Fibroblast of peridontal ligament (primary cell): ENCODE measurements at regions not wholly inside any gene's neighbourhood (a gene's known extent, or its start where the extent isn't known, plus 50 kb on each side); places are given as distances from the start of the nearest gene placed in this dataset.
"Not testable (repeated sequence)": the region's sequence is repeated elsewhere in the genome, so short reads cannot be mapped to it uniquely, and the experiment has no call there.

Experiments used
- DNase-seq: peaks from one replicate; pipeline ENCODE4 v3.0.0-alpha.2; 2010; ENCODE audit errors: extremely low read depth

- no peak for DNase-seq
Measured at GRCh38 chr4:64969081-64969480, 559.8 kb upstream of the TECRL start.

- no peak for DNase-seq
Measured at GRCh38 chr4:64967286-64967685, 558.0 kb upstream of the TECRL start.

GRCh38 chr4:64960516-64960915 lies 551.3 kb upstream of the TECRL start:
- DNase-seq: no peak

- no peak for DNase-seq
Measured at GRCh38 chr4:64940698-64941097, 531.4 kb upstream of the TECRL start.

- DNase-seq: no peak
Measured at GRCh38 chr4:64935469-64936001, 526.3 kb upstream of the TECRL start.

GRCh38 chr4:64911846-64912245 lies 502.6 kb upstream of the TECRL start:
- no peak for DNase-seq

GRCh38 chr4:64903986-64904385 lies 494.7 kb upstream of the TECRL start:
- DNase-seq: no peak

GRCh38 chr4:64899563-64899962 lies 490.3 kb upstream of the TECRL start:
- DNase-seq: no peak

GRCh38 chr4:64899030-64899429 lies 489.8 kb upstream of the TECRL start:
- DNase-seq: not testable (repeated sequence)

GRCh38 chr4:64897683-64898082 lies 488.4 kb upstream of the TECRL start:
- no peak for DNase-seq

- DNase-seq: no peak
Measured at GRCh38 chr4:64895031-64895430, 485.8 kb upstream of the TECRL start.

GRCh38 chr4:64893205-64893604 lies 484.0 kb upstream of the TECRL start:
- DNase-seq: no peak

GRCh38 chr4:64889906-64890610 lies 480.8 kb upstream of the TECRL start:
- DNase-seq: no peak

- DNase-seq: no peak
Measured at GRCh38 chr4:64883087-64883807, 474.0 kb upstream of the TECRL start.

- no peak for DNase-seq
Measured at GRCh38 chr4:64882311-64883086, 473.2 kb upstream of the TECRL start.

- DNase-seq: no peak
Measured at GRCh38 chr4:64880557-64880956, 471.3 kb upstream of the TECRL start.

GRCh38 chr4:64876021-64876420 lies 466.8 kb upstream of the TECRL start:
- DNase-seq: no peak

- DNase-seq: no peak
Measured at GRCh38 chr4:64870558-64870957, 461.3 kb upstream of the TECRL start.

GRCh38 chr4:64857815-64858214 lies 448.6 kb upstream of the TECRL start:
- no peak for DNase-seq

GRCh38 chr4:64857198-64857597 lies 447.9 kb upstream of the TECRL start:
- DNase-seq: no peak

- DNase-seq: no peak
Measured at GRCh38 chr4:64846417-64846816, 437.2 kb upstream of the TECRL start.

GRCh38 chr4:64829749-64830148 lies 420.5 kb upstream of the TECRL start:
- DNase-seq: no peak
